ENCODE measurements at regions not wholly inside any gene's neighbourhood (a gene's known extent, or its start where the extent isn't known, plus 50 kb on each side); places are given as distances from the start of the nearest gene placed in this dataset.

GRCh38 chr2:134140251-134140661 lies 113.6 kb upstream of the MGAT5 start (continued):
- TF ChIP-seq CHD7 (IDR thresholded peaks at IDR 0.05; ENCODE audit: insufficient replicate concordance, low read length) (no peak), JUN (IDR thresholded peaks at IDR 0.05; ENCODE audit: low read depth, low read length) (no peak), FOSL1 (IDR thresholded peaks at IDR 0.05; ENCODE audit: insufficient read depth, low read depth, low read length) (no peak), CHD1 (IDR thresholded peaks at IDR 0.05; ENCODE audit: low read depth, low read length) (no peak), RAD21 (IDR thresholded peaks at IDR 0.05 in 1 of 2, conservative IDR thresholded peaks at IDR 0.05 in 1 of 2; ENCODE audit: low read depth in 2 of 2, low read length in 2 of 2) (no peak), EGR1 (IDR thresholded peaks at IDR 0.05; ENCODE audit: borderline replicate concordance, low read depth, low read length) (no peak), BACH1 (IDR thresholded peaks at IDR 0.05; ENCODE audit: low read length) (no peak), RFX5 (IDR thresholded peaks at IDR 0.05; ENCODE audit: borderline replicate concordance, low read depth, low read length) (no peak), KDM4A (IDR thresholded peaks at IDR 0.05; ENCODE audit: low read depth, low read length, severe bottlenecking) (no peak), JUND (IDR thresholded peaks at IDR 0.05; ENCODE audit: low read length) (no peak), KDM5A (IDR thresholded peaks at IDR 0.05; ENCODE audit: low read length) (no peak), CBX5 (IDR thresholded peaks at IDR 0.05; ENCODE audit: low read depth, low read length) (no peak)

Data from H1 (cell line).